ENCODE measurements at regions not wholly inside any gene's neighbourhood (a gene's known extent, or its start where the extent isn't known, plus 50 kb on each side); places are given as distances from the start of the nearest gene placed in this dataset.

DNA sequence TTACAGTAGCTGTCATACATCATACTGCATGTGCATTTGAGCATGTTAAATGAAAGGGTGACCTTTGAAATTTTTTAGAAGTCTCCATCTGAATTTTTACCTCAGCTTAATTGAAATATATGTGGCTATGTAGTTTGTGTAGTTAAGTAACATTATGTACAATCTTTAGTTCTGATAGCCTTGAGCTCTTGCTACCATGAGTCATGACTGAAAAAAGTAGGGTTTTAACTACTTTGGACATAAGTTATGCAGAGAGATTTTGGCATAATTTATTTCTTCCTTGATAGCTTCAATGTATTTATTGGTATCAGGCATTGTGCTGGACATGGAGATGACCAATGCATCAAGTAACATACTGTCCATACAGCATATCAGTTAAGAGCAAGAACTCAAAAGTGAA is 376.5 kb upstream of the ZNF717 start:
- no peak for DNase-seq (ENCODE audit: low spot score in 2 of 2)
- intact Hi-C loops (cut with DNase I; ENCODE audit: low total_unique reads) = no loop called here
- Histone ChIP-seq H3K9me3 (no peaks in the 10 kb centered on the region), H3K4me1 (no peaks in the 10 kb centered on the region), H3K27me3 (no peaks in the 10 kb centered on the region), H3K4me3 (no peak overlapping the region), H3K27ac (no peak overlapping the region), H3K36me3 (no peaks in the 10 kb centered on the region)
- no peak for TF ChIP-seq POLR2A (IDR thresholded peaks at IDR 0.05)

DNA sequence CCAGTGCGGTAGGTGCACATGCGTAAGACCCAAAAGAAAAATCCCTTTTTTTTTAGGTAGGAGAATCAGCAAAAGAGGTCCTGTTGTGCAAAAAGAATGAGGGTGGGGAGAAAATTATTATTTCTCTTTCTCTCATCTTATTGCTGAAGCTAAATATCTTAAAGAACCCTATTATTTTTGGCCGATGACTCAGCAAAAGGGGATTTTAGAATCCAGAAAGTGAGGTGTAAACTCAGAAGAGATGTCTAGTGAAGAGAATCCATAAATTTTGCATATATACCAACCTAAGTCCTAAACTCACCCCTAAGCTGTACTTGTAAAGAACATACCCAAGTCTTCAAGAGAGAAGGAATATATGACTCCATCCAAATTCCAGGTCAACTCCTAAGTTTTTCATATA is 386.3 kb upstream of the ZNF717 start:
- H3K36me3 ChIP-seq = no peaks in the 10 kb centered on the region
- no peak overlapping the region for H3K27ac ChIP-seq
- no peaks in the 10 kb centered on the region for H3K27me3 ChIP-seq
- TF ChIP-seq POLR2A (IDR thresholded peaks at IDR 0.05) (no peak), POLR2AphosphoS5 (IDR thresholded peaks at IDR 0.05) (no peak)
- TF ChIP-seq, protein P1, sequence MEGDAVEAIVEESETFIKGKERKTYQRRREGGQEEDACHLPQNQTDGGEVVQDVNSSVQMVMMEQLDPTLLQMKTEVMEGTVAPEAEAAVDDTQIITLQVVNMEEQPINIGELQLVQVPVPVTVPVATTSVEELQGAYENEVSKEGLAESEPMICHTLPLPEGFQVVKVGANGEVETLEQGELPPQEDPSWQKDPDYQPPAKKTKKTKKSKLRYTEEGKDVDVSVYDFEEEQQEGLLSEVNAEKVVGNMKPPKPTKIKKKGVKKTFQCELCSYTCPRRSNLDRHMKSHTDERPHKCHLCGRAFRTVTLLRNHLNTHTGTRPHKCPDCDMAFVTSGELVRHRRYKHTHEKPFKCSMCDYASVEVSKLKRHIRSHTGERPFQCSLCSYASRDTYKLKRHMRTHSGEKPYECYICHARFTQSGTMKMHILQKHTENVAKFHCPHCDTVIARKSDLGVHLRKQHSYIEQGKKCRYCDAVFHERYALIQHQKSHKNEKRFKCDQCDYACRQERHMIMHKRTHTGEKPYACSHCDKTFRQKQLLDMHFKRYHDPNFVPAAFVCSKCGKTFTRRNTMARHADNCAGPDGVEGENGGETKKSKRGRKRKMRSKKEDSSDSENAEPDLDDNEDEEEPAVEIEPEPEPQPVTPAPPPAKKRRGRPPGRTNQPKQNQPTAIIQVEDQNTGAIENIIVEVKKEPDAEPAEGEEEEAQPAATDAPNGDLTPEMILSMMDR (IDR thresholded peaks at IDR 0.05) = no peak
- H3K4me1 ChIP-seq = no peaks in the 10 kb centered on the region
- H3K4me3 ChIP-seq = no peak overlapping the region
- intact Hi-C loops (cut with DNase I; ENCODE audit: low total_unique reads) = no loop called here
- no peak for DNase-seq (ENCODE audit: low spot score in 2 of 2)
- no peaks in the 10 kb centered on the region for H3K9me3 ChIP-seq

DNA sequence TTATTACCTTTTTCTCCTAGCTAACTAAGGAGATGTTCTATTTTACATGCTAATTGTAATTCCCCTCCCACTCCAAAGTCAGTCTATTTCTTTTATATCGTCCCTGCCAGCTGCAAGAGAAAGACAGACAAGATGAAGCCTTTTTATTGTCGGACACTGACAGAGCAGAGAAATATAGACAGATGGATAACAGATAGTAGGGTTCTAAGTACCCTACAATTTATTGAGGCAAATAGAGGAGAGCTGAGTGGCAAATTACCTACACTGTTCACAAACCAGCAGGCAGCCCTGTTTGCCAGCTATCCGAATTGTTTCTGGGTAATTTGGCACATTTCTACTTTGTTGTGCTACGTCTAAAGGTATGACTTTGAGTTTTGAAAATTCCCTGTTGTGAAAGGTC is 392.3 kb upstream of the ZNF717 start:
- H3K27ac ChIP-seq = no peak overlapping the region
- no peaks in the 10 kb centered on the region for H3K4me1 ChIP-seq
- H3K9me3 ChIP-seq = no peaks in the 10 kb centered on the region
- H3K27me3 ChIP-seq = no peaks in the 10 kb centered on the region
- no peak overlapping the region for H3K4me3 ChIP-seq
- intact Hi-C loops (cut with DNase I; ENCODE audit: low total_unique reads) = no loop called here
- no peaks in the 10 kb centered on the region for H3K36me3 ChIP-seq
- TF ChIP-seq, protein P1 (IDR thresholded peaks at IDR 0.05) = no peak
- TF ChIP-seq POLR2A (IDR thresholded peaks at IDR 0.05) = no peak
- no peak for TF ChIP-seq POLR2AphosphoS5 (IDR thresholded peaks at IDR 0.05)
- no peak for DNase-seq (ENCODE audit: low spot score in 2 of 2)

DNA sequence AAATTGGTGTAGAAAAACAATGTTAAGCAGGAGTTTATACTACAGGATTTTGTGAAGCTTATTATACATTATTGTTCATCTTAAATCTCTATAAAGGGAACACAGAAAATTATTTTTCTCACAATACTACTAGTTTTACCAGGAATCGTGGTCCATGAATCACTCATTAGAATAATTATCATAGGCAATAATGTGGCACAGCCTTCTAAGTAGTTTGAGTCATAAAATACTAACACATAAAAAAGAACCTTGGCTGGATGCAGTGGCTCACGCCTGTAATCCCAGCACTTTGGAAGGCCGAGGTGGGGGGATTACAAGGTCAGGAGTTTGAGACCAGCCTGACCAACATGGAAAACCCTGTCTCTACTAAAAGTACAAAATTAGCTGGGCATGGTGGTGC is 393.1 kb upstream of the ZNF717 start:
- Histone ChIP-seq H3K27me3 (no peaks in the 10 kb centered on the region), H3K9me3 (no peaks in the 10 kb centered on the region), H3K27ac (no peak overlapping the region), H3K4me1 (no peaks in the 10 kb centered on the region), H3K36me3 (no peaks in the 10 kb centered on the region), H3K4me3 (no peak overlapping the region)
- intact Hi-C loops (cut with DNase I; ENCODE audit: low total_unique reads) = no loop called here
- TF ChIP-seq POLR2AphosphoS5 (IDR thresholded peaks at IDR 0.05) = no peak
- TF ChIP-seq, protein P1 (IDR thresholded peaks at IDR 0.05) = no peak
- no peak for TF ChIP-seq POLR2A (IDR thresholded peaks at IDR 0.05)
- no peak for DNase-seq (ENCODE audit: low spot score in 2 of 2)

DNA sequence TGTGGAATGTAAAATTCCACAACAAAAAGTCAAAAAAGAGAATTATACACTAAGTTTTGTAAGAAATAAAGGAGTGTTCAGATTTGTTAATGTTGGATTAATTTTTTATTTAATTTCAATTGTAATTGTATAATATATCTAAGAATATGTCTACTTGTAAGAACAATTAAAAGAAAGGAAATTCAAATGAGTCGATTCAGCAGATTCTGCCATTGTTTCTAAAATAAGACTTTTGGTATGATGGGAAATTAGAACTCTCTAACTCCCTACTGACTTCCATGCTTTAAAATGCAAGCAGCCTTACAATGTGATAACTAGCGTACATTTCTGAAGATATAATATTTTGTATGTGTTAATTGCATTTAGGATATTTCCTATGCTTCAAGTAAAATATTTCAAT is 395.9 kb upstream of the ZNF717 start:
- Histone ChIP-seq H3K27ac (no peak overlapping the region), H3K36me3 (no peaks in the 10 kb centered on the region), H3K9me3 (no peaks in the 10 kb centered on the region), H3K27me3 (no peaks in the 10 kb centered on the region), H3K4me1 (no peaks in the 10 kb centered on the region), H3K4me3 (no peak overlapping the region)
- no peak for DNase-seq (ENCODE audit: low spot score in 2 of 2)
- intact Hi-C loops (cut with DNase I; ENCODE audit: low total_unique reads) = no loop called here
- TF ChIP-seq POLR2AphosphoS5 (IDR thresholded peaks at IDR 0.05) = no peak
- TF ChIP-seq, protein P1 (IDR thresholded peaks at IDR 0.05) = no peak
- no peak for TF ChIP-seq POLR2A (IDR thresholded peaks at IDR 0.05)

GRCh38 chr3:76198086-76198485 is 412.7 kb upstream of the ZNF717 start:
- no peak overlapping the region for H3K27ac ChIP-seq
- TF ChIP-seq POLR2A (IDR thresholded peaks at IDR 0.05) (no peak), POLR2AphosphoS5 (IDR thresholded peaks at IDR 0.05) (no peak)
- TF ChIP-seq, protein P1 (IDR thresholded peaks at IDR 0.05) = no peak
- no peaks in the 10 kb centered on the region for H3K27me3 ChIP-seq
- no peak overlapping the region for H3K4me3 ChIP-seq
- intact Hi-C loops (cut with DNase I; ENCODE audit: low total_unique reads) = no loop called here
- H3K36me3 ChIP-seq = no peaks in the 10 kb centered on the region
- H3K9me3 ChIP-seq = no peaks in the 10 kb centered on the region
- H3K4me1 ChIP-seq = no peaks in the 10 kb centered on the region
- DNase-seq (ENCODE audit: low spot score in 2 of 2) = no peak

All from breast epithelium (tissue), 4 donors.